Mesothelial cell of epicardium (in vitro differentiated cells): ENCODE measurements at regions not wholly inside any gene's neighbourhood (a gene's known extent, or its start where the extent isn't known, plus 50 kb on each side); places are given as distances from the start of the nearest gene placed in this dataset.

Experiments used
- DNase-seq, 2 experiments: peaks; one replicate each; pipeline ENCODE4 v3.0.0; 2021; ENCODE audit warnings: low spot score in 2 of 2; ENCODE audit not compliant: unreplicated experiment in 2 of 2
- H3K27ac Mint-ChIP-seq: 2 replicates; pipeline ENCODE4 v1.8.0; 2021; ENCODE audit warnings: mixed read lengths
- H3K27me3 Mint-ChIP-seq: 2 replicates; pipeline ENCODE4 v1.8.0; 2021; ENCODE audit warnings: low read depth, mixed read lengths
- H3K36me3 Mint-ChIP-seq: 2 replicates; pipeline ENCODE4 v1.8.0; 2021; ENCODE audit warnings: mixed read lengths
- H3K4me1 Mint-ChIP-seq: 2 replicates; pipeline ENCODE4 v1.8.0; 2021; ENCODE audit warnings: mixed read lengths
- H3K4me3 Mint-ChIP-seq: 2 replicates; pipeline ENCODE4 v1.8.0; 2021; ENCODE audit warnings: mild to moderate bottlenecking, moderate library complexity, mixed read lengths
- H3K9me3 Mint-ChIP-seq: 2 replicates; pipeline ENCODE4 v1.8.0; 2021; ENCODE audit warnings: mixed read lengths
- CTCF ChIP-seq: fragments of 200-600 bp; sonication (generic); IDR thresholded peaks from one replicate; pipeline ENCODE4 v1.5.0; 2021; ENCODE audit warnings: antibody characterized with exemption; ENCODE audit not compliant: unreplicated experiment

- no peak for TF ChIP-seq CTCF
- no peak for DNase-seq
- Mint-ChIP-seq H3K9me3 (peaks cover 26% of the 10 kb centered on the region), H3K36me3 (no peaks in the 10 kb centered on the region), H3K27me3 (no peaks in the 10 kb centered on the region), H3K4me3 (no peak overlapping the region), H3K27ac (no peak overlapping the region), H3K4me1 (no peaks in the 10 kb centered on the region)
These were observed 1713.4 kb downstream of the NCAM2 start for GRCh38 chr21:22711636-22712035.

GRCh38 chr21:22725436-22725835, 1727.2 kb downstream of the NCAM2 start:
- H3K27me3 Mint-ChIP-seq: no peaks in the 10 kb centered on the region
- no peak for TF ChIP-seq CTCF

GRCh38 chr21:22728091-22728490, 1729.9 kb downstream of the NCAM2 start:
- no peaks in the 10 kb centered on the region for H3K27me3 Mint-ChIP-seq
- no peak for TF ChIP-seq CTCF
- H3K4me3 Mint-ChIP-seq: no peak overlapping the region
- H3K9me3 Mint-ChIP-seq: peaks cover 62% of the 10 kb centered on the region
- no peaks in the 10 kb centered on the region for H3K36me3 Mint-ChIP-seq
- H3K27ac Mint-ChIP-seq: no peak overlapping the region
- no peaks in the 10 kb centered on the region for H3K4me1 Mint-ChIP-seq
- DNase-seq: no peak

More at GRCh38 chr21:22725436-22725835, 1727.2 kb downstream of the NCAM2 start:
- Mint-ChIP-seq H3K4me3 (no peak overlapping the region), H3K9me3 (peaks cover 50% of the 10 kb centered on the region), H3K4me1 (no peaks in the 10 kb centered on the region), H3K27ac (no peak overlapping the region), H3K36me3 (no peaks in the 10 kb centered on the region)
- no peak for DNase-seq

GRCh38 chr21:22743085-22743484, 1744.9 kb downstream of the NCAM2 start:
- peaks cover 11% of the 10 kb centered on the region for H3K9me3 Mint-ChIP-seq
- H3K4me1 Mint-ChIP-seq: no peaks in the 10 kb centered on the region
- no peak for DNase-seq
- H3K36me3 Mint-ChIP-seq: no peaks in the 10 kb centered on the region
- H3K4me3 Mint-ChIP-seq: no peak overlapping the region
- no peak for TF ChIP-seq CTCF
- no peaks in the 10 kb centered on the region for H3K27me3 Mint-ChIP-seq
- H3K27ac Mint-ChIP-seq: no peak overlapping the region

DNA sequence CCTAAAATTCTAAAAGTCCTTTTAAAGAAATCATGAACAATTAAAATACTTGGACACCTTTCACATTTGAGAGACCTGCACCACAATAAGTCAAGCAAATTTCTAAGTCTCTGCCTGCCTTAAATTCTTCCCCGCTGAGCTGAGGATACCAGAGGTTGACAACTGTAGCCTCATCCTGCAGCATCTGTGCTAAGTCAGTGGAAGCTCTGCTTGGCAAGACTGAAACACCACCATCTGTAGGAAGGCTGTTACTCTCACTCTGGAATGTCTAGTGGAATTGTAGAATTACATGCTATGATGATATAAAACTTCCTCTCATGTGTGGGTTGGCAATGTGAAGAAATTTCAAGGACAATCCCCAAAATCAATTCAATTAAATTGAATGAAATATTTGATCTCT, 1756.5 kb downstream of the NCAM2 start:
- Mint-ChIP-seq H3K4me3 (no peak overlapping the region), H3K27me3 (no peaks in the 10 kb centered on the region), H3K9me3 (no peaks in the 10 kb centered on the region), H3K27ac (no peak overlapping the region), H3K4me1 (no peaks in the 10 kb centered on the region), H3K36me3 (no peaks in the 10 kb centered on the region)
- no peak for DNase-seq
- TF ChIP-seq CTCF: no peak

DNA sequence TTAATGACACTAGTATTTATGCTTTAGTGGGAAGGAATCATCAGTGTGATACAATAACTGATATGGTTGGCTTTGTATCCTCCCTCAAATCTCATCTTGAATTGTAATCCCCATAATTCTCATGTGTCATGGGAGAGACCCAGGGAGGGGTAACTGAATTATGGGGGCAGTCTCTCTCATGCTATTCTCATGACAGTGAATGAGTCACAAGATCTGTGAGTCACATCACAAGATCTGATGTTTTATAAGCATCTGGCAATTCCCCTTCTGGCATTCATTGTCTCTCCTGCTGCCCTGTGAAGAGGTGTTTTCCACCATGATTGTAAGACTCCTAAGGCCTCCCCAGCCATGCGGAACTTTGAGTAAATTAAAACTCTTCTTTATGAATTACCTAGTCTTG, 1760.3 kb downstream of the NCAM2 start:
- DNase-seq: no peak
- no peaks in the 10 kb centered on the region for H3K36me3 Mint-ChIP-seq
- H3K27ac Mint-ChIP-seq: no peak overlapping the region
- TF ChIP-seq CTCF: no peak
- H3K9me3 Mint-ChIP-seq: no peaks in the 10 kb centered on the region
- no peaks in the 10 kb centered on the region for H3K4me1 Mint-ChIP-seq
- H3K27me3 Mint-ChIP-seq: no peaks in the 10 kb centered on the region
- H3K4me3 Mint-ChIP-seq: no peak overlapping the region
